ENCODE measurements at regions not wholly inside any gene's neighbourhood (a gene's known extent, or its start where the extent isn't known, plus 50 kb on each side); places are given as distances from the start of the nearest gene placed in this dataset.
"Not testable (repeated sequence)": the region's sequence is repeated elsewhere in the genome, so short reads cannot be mapped to it uniquely, and the experiment has no call there.

DNA sequence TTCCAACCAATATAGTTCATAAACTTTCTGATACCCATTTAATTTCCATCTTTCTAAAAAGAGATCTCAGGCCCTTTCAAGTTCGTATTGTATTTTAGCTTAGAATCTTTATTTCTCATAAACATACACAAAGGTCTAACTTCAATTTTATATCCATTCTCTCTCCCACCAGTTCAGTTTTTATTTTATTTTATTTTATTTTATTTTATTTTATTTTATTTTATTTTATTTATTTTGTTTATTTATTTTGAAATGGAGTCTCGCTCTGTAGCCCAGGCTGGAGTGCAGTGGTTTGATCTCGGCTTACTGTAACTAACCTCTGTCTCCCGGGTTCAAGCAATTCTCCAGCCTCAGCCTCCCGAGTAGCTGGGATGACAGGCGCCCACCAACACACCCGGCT is 552.8 kb downstream of the SLITRK5 start:
- DNase-seq (ENCODE audit: low spot score), result no peak

GRCh38 chr13:88235441-88235840 is 564.3 kb downstream of the SLITRK5 start:
- no peak for DNase-seq (ENCODE audit: low spot score)

- no peak for DNase-seq (ENCODE audit: low spot score)
Observed at GRCh38 chr13:88246239-88246638, 575.1 kb downstream of the SLITRK5 start.

GRCh38 chr13:88248393-88248792 is 577.2 kb downstream of the SLITRK5 start:
- no peak for DNase-seq (ENCODE audit: low spot score)

DNA sequence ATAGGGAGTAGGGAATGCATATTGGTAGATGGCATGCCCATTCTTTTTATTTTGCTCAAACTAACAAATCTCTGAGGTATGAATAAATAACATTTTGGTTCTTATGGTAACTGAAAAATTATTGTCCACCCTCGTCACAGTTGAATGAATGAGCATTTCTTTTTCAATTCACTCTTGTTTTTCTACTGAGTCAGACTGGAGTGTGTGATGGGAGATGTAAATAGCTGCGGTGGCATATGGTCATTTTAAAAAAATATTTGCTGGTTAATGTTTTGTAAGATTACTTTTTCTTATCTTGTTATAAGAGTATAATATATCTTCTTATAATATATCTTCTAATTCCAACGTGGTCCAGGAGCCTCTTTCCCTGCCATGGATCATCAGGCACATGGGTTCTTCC is 586.5 kb downstream of the SLITRK5 start:
- no peak for DNase-seq (ENCODE audit: low spot score)

DNA sequence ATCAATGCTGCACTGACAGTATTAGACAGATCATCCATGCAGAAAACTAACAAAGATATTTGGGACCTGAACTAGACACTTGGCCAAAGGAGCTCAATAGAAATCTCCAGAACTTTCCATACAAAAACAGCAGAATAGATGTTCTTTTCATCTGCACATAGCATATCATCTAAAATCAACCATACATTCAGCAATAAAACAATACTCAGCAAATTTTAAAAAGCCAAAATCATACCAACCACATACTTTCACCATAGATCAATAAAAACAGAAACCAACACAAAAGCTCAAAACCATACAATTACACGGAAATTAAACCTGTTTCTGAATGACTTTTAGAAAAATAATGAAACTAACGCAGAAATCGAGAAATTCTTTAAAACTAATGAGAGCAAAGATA is 592.6 kb downstream of the SLITRK5 start:
- no peak for DNase-seq (ENCODE audit: low spot score)

DNA sequence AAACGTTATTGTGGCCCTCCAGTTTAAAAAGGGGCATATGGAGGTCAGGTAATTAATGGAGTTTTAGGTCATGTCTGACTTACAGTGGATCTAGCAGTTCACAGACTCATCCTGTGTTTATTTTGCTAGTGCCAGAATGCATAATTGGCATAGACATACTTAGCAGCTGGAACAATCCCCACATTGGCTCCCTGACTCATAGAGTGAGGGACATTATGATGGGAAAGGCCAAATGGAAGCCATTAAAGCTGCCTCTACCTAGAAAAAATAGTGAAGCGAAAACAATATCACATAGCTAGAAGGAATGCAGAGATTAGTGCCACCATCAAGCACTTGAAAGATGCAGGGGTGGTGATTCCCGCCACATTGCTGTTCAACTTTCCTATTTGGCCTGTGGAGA is 610.7 kb downstream of the SLITRK5 start:
- DNase-seq (ENCODE audit: low spot score), result no peak

DNA sequence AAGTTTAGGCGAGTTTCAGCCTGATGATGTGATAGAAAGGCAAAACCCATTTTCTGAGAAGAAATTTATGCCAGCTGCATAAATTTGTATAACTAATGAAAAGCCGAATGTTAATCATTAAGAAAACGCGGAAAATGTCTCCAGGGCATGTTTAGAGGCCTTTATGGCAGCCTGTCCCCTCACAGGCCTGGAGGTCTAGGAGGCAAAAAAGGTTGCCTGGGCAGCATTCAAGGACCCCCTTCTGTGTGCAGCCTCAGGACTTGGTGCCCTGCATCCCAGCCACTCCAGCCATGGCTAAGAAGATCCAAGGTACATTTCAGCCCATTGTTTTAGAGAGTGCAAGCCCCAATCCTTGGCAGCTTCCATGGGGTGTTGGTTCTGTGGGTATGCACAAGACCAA is 614.2 kb downstream of the SLITRK5 start:
- no peak for DNase-seq (ENCODE audit: low spot score)

DNA sequence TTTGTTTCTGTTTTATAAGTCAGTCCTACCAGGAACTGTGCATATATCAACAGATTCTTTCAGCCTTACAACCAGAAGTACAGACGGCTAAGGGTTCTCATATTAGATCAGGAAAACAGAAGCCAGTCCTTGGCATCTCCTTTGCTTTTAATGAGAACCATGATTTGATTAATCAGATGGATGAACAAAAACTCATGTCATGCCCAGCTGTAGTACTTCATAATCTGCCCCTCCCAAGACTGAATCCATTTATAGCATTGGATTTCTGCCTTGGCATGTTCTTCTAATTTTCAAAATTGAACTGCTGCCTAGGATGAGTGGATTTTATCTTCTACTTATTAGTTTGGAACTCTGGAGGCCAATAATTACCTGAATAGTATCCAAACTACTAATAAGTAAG is 617.2 kb downstream of the SLITRK5 start:
- no peak for DNase-seq (ENCODE audit: low spot score)

GRCh38 chr13:88291731-88292130 is 620.6 kb downstream of the SLITRK5 start:
- DNase-seq (ENCODE audit: low spot score), result not testable (repeated sequence)

GRCh38 chr13:88294368-88294767 is 623.2 kb downstream of the SLITRK5 start:
- no peak for DNase-seq (ENCODE audit: low spot score)

- no peak for DNase-seq (ENCODE audit: low spot score)
Observed at GRCh38 chr13:88303157-88303556, 632.0 kb downstream of the SLITRK5 start.

DNA sequence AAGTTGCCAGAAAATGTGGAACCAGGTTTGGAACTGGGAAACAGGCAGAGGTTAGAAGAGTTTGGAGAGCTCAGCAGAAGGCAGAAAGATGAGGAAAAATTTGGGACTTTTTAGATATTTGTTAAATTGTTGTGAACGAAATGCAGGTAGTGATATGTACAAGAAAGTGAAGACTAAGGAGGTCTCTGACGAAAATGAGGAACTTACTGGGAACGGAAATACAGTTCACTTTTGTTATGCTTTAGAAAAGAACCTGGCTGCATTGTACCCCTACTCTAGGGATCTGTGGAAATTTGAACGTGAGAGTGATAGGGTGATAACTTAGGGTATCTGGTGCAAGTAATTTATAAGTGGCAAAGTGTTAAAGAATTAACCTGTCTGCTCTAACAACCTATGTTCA is 632.4 kb downstream of the SLITRK5 start:
- DNase-seq (ENCODE audit: low spot score), result no peak

DNA sequence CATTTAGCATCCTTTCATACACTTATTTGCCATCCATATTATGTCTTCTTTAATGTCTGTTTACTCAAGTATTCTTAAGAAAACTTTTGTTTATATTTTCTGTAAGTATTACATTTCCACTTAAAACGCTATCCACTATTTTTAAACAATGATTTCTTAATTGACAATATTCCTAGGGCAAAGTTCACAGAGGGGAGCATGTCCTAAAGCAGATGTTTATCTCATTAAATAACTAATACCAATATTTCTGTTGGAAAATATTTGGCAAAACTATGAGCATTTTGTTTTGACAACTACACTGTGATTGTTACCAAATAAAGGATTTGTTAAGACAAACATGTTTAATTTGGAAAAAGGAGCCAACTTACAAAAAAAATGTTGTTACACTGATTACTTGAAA is 643.3 kb downstream of the SLITRK5 start:
- no peak for DNase-seq (ENCODE audit: low spot score)

DNA sequence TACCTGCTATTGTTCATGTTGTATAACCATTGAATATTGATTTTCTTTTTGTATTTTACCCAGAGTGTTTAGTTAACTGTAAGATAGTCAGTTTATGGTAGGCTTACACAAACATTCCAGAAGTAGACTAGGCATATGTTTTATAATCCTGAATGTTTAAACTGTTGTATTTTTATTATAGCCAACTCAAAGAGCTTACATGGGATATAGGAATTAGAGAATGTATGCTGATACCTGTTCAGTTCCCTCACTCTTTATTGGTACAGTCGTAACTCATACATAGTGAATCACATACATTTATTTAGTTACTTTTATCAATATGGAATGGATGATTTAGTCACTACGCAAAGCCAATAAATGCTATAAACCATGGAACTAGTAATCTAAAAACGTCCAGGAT is 657.9 kb downstream of the SLITRK5 start:
- no peak for DNase-seq (ENCODE audit: low spot score)

GRCh38 chr13:88339271-88339741 is 668.1 kb downstream of the SLITRK5 start:
- DNase-seq (ENCODE audit: low spot score), result no peak

- DNase-seq (ENCODE audit: low spot score), result no peak
Observed at GRCh38 chr13:88345171-88345847, 674.1 kb downstream of the SLITRK5 start.

DNA sequence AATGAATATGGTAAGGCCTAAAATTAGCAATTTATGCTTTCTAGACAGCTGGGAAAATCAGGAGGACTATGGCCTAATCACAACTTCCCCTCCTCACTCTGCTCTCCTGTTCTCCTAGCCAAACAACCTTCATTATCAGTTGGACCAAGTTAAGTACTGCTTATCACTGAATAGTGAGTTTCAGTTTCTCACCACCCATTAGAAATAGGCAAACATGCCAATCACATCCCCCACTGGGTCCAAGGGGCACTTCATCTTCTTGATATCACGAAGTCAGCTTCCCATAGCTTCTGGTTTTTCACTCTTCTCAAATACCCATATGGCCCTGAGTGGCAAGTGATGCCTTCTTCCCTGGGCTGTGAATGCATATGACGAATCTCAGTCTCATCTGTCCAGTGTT is 689.6 kb downstream of the SLITRK5 start:
- DNase-seq (ENCODE audit: low spot score), result no peak

DNA sequence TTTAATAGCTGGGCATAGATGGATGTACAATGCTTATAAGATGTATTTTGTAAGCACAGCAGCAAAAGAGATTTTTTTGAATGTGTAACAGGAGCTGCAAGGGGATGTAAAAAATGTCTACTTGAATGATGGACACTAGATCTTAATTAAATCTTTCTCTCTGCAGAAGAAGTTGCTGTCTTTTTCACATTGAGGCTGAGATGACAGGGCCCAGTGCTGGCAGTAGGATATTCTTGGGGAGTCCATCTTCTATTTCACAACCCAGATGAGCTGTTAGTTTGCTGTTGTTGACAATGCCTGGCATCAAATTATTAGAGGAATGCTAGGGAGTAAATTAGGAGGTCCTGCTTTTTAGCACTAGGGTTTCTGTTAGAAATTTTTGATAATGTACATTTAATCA is 698.7 kb downstream of the SLITRK5 start:
- no peak for DNase-seq (ENCODE audit: low spot score)

DNA sequence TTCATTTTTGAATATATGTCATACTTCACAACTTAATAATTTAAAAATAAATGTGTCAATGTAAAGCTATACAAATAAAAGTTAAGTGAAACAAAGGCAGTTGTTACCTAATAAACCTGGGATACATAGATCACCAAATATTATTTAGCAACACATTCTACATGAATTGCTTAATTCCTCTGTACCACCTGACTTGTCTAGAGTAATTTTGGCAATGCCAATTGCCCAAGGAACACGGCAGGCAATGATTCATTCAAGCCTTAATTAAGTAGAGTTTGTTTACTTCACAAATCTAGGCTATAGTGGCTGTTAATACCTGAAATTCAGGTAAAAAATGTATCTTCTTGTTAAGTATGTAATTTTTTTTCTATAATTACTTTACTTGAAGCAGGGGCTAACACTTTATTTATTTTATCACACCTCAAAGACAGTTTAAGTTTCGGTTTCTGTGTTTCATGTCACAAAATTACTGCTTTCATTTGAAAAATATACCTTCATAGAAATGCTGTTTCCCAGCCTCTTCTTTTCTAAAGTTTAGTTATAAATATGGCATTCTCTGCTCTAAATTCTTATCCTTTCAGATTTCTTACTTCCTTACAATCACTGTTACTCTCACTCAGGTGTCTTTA is 705.7 kb downstream of the SLITRK5 start:
- no peak for DNase-seq (ENCODE audit: low spot score)

DNA sequence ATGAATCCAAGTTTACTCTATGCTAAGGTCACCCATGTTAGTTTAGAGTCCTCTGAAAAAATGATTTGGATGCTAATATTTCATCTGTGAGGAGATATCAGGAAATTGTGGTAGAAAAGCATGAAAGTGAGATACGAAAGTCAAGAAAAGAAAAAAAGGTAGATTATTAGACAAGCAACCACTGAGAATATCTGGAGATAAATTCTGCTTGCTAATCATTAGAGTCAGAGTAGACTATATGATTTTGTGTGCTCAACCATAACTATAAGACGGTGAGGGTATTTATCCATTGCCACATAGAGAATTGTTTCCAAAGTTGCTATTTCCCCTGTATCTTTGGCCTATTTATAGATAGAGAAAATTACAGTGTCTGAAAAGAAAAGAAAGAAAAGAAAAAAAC is 706.7 kb downstream of the SLITRK5 start:
- no peak for DNase-seq (ENCODE audit: low spot score)

GRCh38 chr13:88384542-88384941 is 713.4 kb downstream of the SLITRK5 start:
- no peak for DNase-seq (ENCODE audit: low spot score)

DNA sequence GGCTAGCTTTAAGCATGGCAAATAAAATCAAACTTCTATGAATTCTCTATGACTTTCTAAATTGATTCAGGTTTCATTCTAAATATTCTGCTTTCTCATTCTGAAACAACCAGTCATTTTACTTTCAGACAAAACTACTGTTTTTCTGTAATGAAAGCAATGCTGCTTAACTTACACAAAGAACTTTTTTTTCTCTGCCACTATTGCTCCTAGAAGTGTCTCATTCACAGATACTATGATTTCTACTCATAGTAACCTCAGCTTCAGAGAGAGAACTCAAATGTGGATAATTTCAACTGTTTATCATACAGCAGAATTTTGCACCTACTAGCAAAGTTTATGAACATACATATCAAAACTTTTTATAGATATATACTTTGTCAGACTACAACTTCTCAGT is 724.6 kb downstream of the SLITRK5 start:
- no peak for DNase-seq (ENCODE audit: low spot score)

DNA sequence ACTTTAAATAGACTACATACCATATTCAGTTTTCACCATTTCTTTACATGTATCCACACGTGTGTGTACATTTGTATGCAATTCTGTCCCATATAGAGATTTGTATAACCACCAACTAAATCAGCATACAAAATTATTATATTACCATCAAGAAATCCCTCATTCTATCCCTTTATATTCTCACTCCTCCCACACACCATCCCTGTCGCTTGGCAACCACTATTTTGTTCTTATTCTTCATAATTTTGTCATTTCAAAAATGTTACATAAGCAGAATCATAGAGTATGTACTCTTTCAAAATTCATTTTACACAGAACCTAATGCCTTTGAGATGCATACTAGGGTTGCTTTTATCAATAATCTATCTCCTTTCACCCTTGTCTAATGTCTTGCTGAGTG is 740.5 kb downstream of the SLITRK5 start:
- no peak for DNase-seq (ENCODE audit: low spot score)
